IPS-NIHi7 (cell line): ENCODE measurements at regions not wholly inside any gene's neighbourhood (a gene's known extent, or its start where the extent isn't known, plus 50 kb on each side); places are given as distances from the start of the nearest gene placed in this dataset.

Experiments
- DNase-seq: peaks from one replicate; pipeline ENCODE4 v3.0.0; 2012; ENCODE audit warnings: mixed read lengths; ENCODE audit errors: extremely low spot score

- DNase-seq = no peak
Observed at GRCh38 chr4:19999276-19999675, 252.4 kb upstream of the SLIT2 start.

- no peak for DNase-seq
Observed at GRCh38 chr4:19993242-19993641, 258.5 kb upstream of the SLIT2 start.

GRCh38 chr4:19992471-19993093, 259.1 kb upstream of the SLIT2 start:
- no peak for DNase-seq

GRCh38 chr4:19987746-19988145, 264.0 kb upstream of the SLIT2 start:
- no peak for DNase-seq

GRCh38 chr4:19983072-19983471, 268.6 kb upstream of the SLIT2 start:
- no peak for DNase-seq

GRCh38 chr4:19982556-19982955, 269.1 kb upstream of the SLIT2 start:
- DNase-seq = no peak

- DNase-seq = no peak
Observed at GRCh38 chr4:19971829-19972228, 279.9 kb upstream of the SLIT2 start.

- peak; percentile 16 for DNase-seq
Observed at GRCh38 chr4:19969492-19969891, 282.2 kb upstream of the SLIT2 start.

GRCh38 chr4:19961091-19961490, 290.6 kb upstream of the SLIT2 start:
- DNase-seq = no peak

- no peak for DNase-seq
Observed at GRCh38 chr4:19958848-19959247, 292.9 kb upstream of the SLIT2 start.

- DNase-seq = no peak
Observed at GRCh38 chr4:19947349-19947748, 304.4 kb upstream of the SLIT2 start.

- DNase-seq = no peak
Observed at GRCh38 chr4:19945979-19946380, 305.7 kb upstream of the SLIT2 start.

- DNase-seq = no peak
Observed at GRCh38 chr4:19945501-19945900, 306.2 kb upstream of the SLIT2 start.

- DNase-seq = peak; percentile 23
Observed at GRCh38 chr4:19944806-19945205, 306.9 kb upstream of the SLIT2 start.

GRCh38 chr4:19944251-19944650, 307.5 kb upstream of the SLIT2 start:
- DNase-seq = no peak

- no peak for DNase-seq
Observed at GRCh38 chr4:19941434-19941833, 310.3 kb upstream of the SLIT2 start.

GRCh38 chr4:19940861-19941260, 310.8 kb upstream of the SLIT2 start:
- no peak for DNase-seq

- DNase-seq = no peak
Observed at GRCh38 chr4:19936476-19936875, 315.2 kb upstream of the SLIT2 start.

GRCh38 chr4:19930742-19931141, 321.0 kb upstream of the SLIT2 start:
- DNase-seq = no peak

- DNase-seq = no peak
Observed at GRCh38 chr4:19927381-19927780, 324.3 kb upstream of the SLIT2 start.

- no peak for DNase-seq
Observed at GRCh38 chr4:19925516-19925915, 326.2 kb upstream of the SLIT2 start.

- DNase-seq = no peak
Observed at GRCh38 chr4:19924761-19925160, 326.9 kb upstream of the SLIT2 start.

GRCh38 chr4:19915276-19915675, 336.4 kb upstream of the SLIT2 start:
- DNase-seq = no peak

GRCh38 chr4:19913650-19914049, 338.1 kb upstream of the SLIT2 start:
- no peak for DNase-seq
